Endothelial cell of umbilical vein (primary cell): ENCODE measurements at regions not wholly inside any gene's neighbourhood (a gene's known extent, or its start where the extent isn't known, plus 50 kb on each side); places are given as distances from the start of the nearest gene placed in this dataset.

Source experiments
- BruUV-seq: library from RNA; stranded (reverse); fragments of 400-500 nt; replicated peaks from 2 replicates; lab custom pipeline; 2021; lab: Mats Ljungman, UMichigan
- CTCF ChIA-PET: fragments of 300-600, 350-600 bp; sonication (Branson Sonifier 250); formaldehyde crosslinking; loops from one replicate; lab custom pipeline; 2021; ENCODE audit warnings: antibody characterized with exemption, inconsistent platforms; lab: Charles Lee
- POLR2A ChIA-PET: fragments of 300-600, 350-600 bp; sonication (Branson Sonifier 250); formaldehyde crosslinking; loops from one replicate; lab custom pipeline; 2021; ENCODE audit warnings: antibody characterized with exemption, inconsistent platforms; lab: Charles Lee
- DNase-seq: peaks from one replicate; pipeline ENCODE4 v3.0.0-alpha.2; 2011; ENCODE audit warnings: low read depth, low spot score
- FAIRE-seq: peaks from 2 replicates; lab custom pipeline; 2011; peaks lifted over from hg19 to GRCh38; lab: Jason Lieb, UNC
- H2AFZ ChIP-seq: 2 replicates; pipeline ENCODE4 v1.6.0; 2012; ENCODE audit warnings: low read depth, low read length, control low read depth, inconsistent platforms
- H3K27ac ChIP-seq: 2 replicates; pipeline ENCODE4 v1.5.1; 2011; ENCODE audit warnings: low read depth, mild to moderate bottlenecking, control low read depth, low read length, moderate library complexity; ENCODE audit not compliant: insufficient read depth
- H3K27me3 ChIP-seq, 2 experiments: 2 replicates each; pipeline versions ENCODE4 v1.6.0 to v1.6.1; 2011; ENCODE audit warnings: low read length in 2 of 2, mixed read lengths in 1 of 2; ENCODE audit not compliant: control insufficient read depth in 2 of 2, insufficient read depth in 2 of 2
- H3K36me3 ChIP-seq, 2 experiments: 2 replicates in 1 of 2; 3 replicates in 1 of 2; pipeline ENCODE4 v1.5.1; 2011; ENCODE audit warnings: low read length in 2 of 2, mild to moderate bottlenecking in 1 of 2, moderate library complexity in 1 of 2; ENCODE audit not compliant: control insufficient read depth in 2 of 2, insufficient read depth in 2 of 2; ENCODE audit errors: extremely low read depth in 1 of 2
- H3K4me1 ChIP-seq: 3 replicates; pipeline ENCODE4 v1.5.1; 2011; ENCODE audit warnings: mild to moderate bottlenecking, low read length; ENCODE audit not compliant: control insufficient read depth, insufficient read depth; ENCODE audit errors: extremely low read depth
- H3K4me2 ChIP-seq: 2 replicates; pipeline ENCODE4 v1.6.1; 2011; ENCODE audit warnings: low read length, control low read depth, mixed read lengths; ENCODE audit not compliant: insufficient read depth
- H3K4me3 ChIP-seq, 3 experiments: fragments of 200-600 bp in 1 of 3; sonication (generic), shearing (Covaris generic) in 1 of 3; replicated peaks in 1 of 3; 2 replicates each; pipeline ENCODE4 v1.5.1; 2011 to 2016; ENCODE audit warnings: control low read depth in 3 of 3, low read length in 3 of 3, mild to moderate bottlenecking in 2 of 3, inconsistent platforms in 1 of 3, low read depth in 1 of 3, moderate library complexity in 1 of 3; ENCODE audit not compliant: insufficient read depth in 1 of 3
- H3K79me2 ChIP-seq: 2 replicates; pipeline ENCODE4 v1.6.0; 2012; ENCODE audit warnings: low read length, inconsistent platforms; ENCODE audit not compliant: control insufficient read depth, insufficient read depth
- H3K9ac ChIP-seq: replicated peaks from 2 replicates; pipeline ENCODE3; 2011; ENCODE audit warnings: low read length, control low read depth; ENCODE audit not compliant: insufficient read depth; ENCODE audit errors: extremely low read depth
- H3K9me1 ChIP-seq: replicated peaks from 3 replicates; pipeline ENCODE4 v1.6.0; 2011; ENCODE audit warnings: mild to moderate bottlenecking, low read length; ENCODE audit not compliant: control insufficient read depth, insufficient read depth; ENCODE audit errors: extremely low read depth
- H3K9me3 ChIP-seq: replicated peaks from 2 replicates; pipeline ENCODE4 v1.5.1; 2012; ENCODE audit warnings: low read length, inconsistent platforms; ENCODE audit not compliant: control insufficient read depth, insufficient read depth
- H4K20me1 ChIP-seq: replicated peaks from 2 replicates; pipeline ENCODE3; 2011; ENCODE audit warnings: mild to moderate bottlenecking, low read length; ENCODE audit not compliant: control insufficient read depth, insufficient read depth; ENCODE audit errors: extremely low read depth
- EZH2 ChIP-seq: IDR thresholded peaks from 2 replicates; pipeline ENCODE4 v1.6.1; 2012; ENCODE audit warnings: borderline replicate concordance, low read depth, mild to moderate bottlenecking, moderate library complexity, low read length, inconsistent platforms; ENCODE audit not compliant: severe bottlenecking
- FOS ChIP-seq: IDR thresholded peaks from 2 replicates; pipeline ENCODE4 v1.6.1; 2011; ENCODE audit warnings: mild to moderate bottlenecking, low read length, moderate library complexity, borderline replicate concordance; ENCODE audit not compliant: insufficient read depth
- GATA2 ChIP-seq: IDR thresholded peaks from 2 replicates; pipeline ENCODE4 v1.7.0; 2011; ENCODE audit warnings: low read depth, mild to moderate bottlenecking, moderate library complexity, mixed read lengths, low read length; ENCODE audit not compliant: insufficient read length, insufficient read depth
- JUN ChIP-seq: IDR thresholded peaks from 2 replicates; pipeline ENCODE4 v1.6.1; 2011; ENCODE audit warnings: borderline replicate concordance, low read depth; ENCODE audit not compliant: insufficient read length, insufficient read depth
- MAX ChIP-seq: IDR thresholded peaks from 2 replicates; pipeline ENCODE4 v1.6.1; 2011; ENCODE audit not compliant: insufficient read depth, insufficient read length
- MYC ChIP-seq: IDR thresholded peaks from one replicate; pipeline ENCODE4 v1.6.1; 2011; ENCODE audit warnings: mild to moderate bottlenecking, low read depth, low read length
- POLR2A ChIP-seq: IDR thresholded peaks from 2 replicates; pipeline ENCODE4 v1.6.1; 2012; ENCODE audit warnings: low read depth, mild to moderate bottlenecking, control low read depth, low read length
- POLR2AphosphoS5 ChIP-seq: IDR thresholded peaks from 2 replicates; pipeline ENCODE4 v1.6.1; 2012; ENCODE audit warnings: low read depth, mild to moderate bottlenecking, control low read depth, low read length, moderate library complexity; ENCODE audit not compliant: insufficient read depth
- dilution Hi-C: fragments of 300-500 bp; cut with MboI; formaldehyde crosslinking; loops from one replicate; pipeline ENCODE4 v1.15.0; 2019; ENCODE audit warnings: low sequenced_read_pairs; ENCODE audit not compliant: extremely low pct_ligation_motif_present
- intact Hi-C: fragments of 100-400 bp; cut with micrococcal nuclease; formaldehyde crosslinking; loops from one replicate; pipeline ENCODE4 v1.10.0; 2022
- TF ChIP-seq, protein P1 (sequence below), 2 donors: IDR thresholded peaks; 1 replicate in 1 of 2; 2 replicates in 1 of 2; pipeline ENCODE4 v1.5.1; 2011; ENCODE audit warnings: low read length in 2 of 2, mild to moderate bottlenecking in 2 of 2, moderate library complexity in 2 of 2, control low read depth in 1 of 2, inconsistent platforms in 1 of 2, low read depth in 1 of 2; ENCODE audit not compliant: insufficient read depth in 1 of 2; ENCODE audit errors: extremely low read depth in 1 of 2

DNA sequence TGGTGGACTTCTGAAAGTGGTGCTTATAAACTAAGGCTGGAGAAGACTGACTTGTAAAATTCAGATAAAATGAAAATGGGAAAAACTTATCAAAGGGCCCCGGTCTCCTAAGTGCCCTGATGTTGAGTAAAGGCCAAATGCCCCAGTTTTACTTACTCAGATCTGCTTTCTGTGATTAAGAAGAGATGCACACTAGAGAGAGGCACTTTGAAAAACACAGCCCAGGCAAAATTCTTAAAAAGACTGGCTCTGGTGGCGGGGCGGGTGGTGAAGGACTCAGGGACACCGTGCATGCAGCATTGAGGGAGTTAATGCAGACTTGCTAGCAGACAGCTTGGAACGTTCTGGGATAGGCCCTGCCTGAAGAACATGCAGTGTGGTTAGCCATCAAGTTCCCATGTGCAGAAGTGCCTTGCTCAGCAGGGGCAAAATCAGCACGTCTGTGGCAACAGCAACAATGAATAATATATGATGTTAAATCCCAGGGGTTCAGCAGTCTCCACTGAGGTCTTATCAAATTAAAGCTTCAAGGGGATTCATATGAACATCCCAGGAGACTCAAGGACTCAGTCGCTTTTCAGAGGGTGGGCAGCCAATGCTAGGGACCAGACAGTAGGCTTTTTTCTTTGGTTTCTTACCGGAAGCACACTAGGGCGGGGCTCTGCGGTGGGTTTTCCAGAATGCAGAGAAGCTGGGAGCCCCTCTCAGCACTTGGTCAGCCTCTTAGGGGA lies 105.0 kb downstream of the DAD1 start:
- no peak overlapping the region for H2AFZ ChIP-seq
- ChIA-PET POLR2A (no interaction called here), CTCF (interaction anchor here (1.2 kb wide), 2 partner anchors 13 to 109 kb away, joined by 3 to 4 read pairs; no protein-coding TSS in a partner anchor)
- H3K27ac ChIP-seq, result no peak overlapping the region
- intact Hi-C loops, result no loop called here
- no TSS peak for BruUV-seq
- DNase-seq, result no peak
- no peaks in the 10 kb centered on the region for H3K9me3 ChIP-seq
- H3K36me3 ChIP-seq, result no peaks in the 10 kb centered on the region
- no peaks in the 10 kb centered on the region for H4K20me1 ChIP-seq
- H3K4me1 ChIP-seq, result no peaks in the 10 kb centered on the region
- FAIRE-seq, result no peak
- H3K79me2 ChIP-seq, result no peaks in the 10 kb centered on the region
- no peak overlapping the region for H3K4me2 ChIP-seq
- H3K27me3 ChIP-seq, result peaks cover 27 to 57% of the 10 kb centered on the region in 2 experiments
- TF ChIP-seq, protein P1, sequence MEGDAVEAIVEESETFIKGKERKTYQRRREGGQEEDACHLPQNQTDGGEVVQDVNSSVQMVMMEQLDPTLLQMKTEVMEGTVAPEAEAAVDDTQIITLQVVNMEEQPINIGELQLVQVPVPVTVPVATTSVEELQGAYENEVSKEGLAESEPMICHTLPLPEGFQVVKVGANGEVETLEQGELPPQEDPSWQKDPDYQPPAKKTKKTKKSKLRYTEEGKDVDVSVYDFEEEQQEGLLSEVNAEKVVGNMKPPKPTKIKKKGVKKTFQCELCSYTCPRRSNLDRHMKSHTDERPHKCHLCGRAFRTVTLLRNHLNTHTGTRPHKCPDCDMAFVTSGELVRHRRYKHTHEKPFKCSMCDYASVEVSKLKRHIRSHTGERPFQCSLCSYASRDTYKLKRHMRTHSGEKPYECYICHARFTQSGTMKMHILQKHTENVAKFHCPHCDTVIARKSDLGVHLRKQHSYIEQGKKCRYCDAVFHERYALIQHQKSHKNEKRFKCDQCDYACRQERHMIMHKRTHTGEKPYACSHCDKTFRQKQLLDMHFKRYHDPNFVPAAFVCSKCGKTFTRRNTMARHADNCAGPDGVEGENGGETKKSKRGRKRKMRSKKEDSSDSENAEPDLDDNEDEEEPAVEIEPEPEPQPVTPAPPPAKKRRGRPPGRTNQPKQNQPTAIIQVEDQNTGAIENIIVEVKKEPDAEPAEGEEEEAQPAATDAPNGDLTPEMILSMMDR (IDR thresholded peaks at IDR 0.05; ENCODE audit: extremely low read depth in 1 of 2, insufficient read depth in 1 of 2, low read depth in 1 of 2, low read length in 2 of 2), result no peak
- TF ChIP-seq MYC, result no peak
- TF ChIP-seq POLR2A, result no peak
- TF ChIP-seq MAX, result no peak
- no peak for TF ChIP-seq FOS
- no peak for TF ChIP-seq EZH2
- no peak for TF ChIP-seq POLR2AphosphoS5
- TF ChIP-seq GATA2, result no peak
- no peak for TF ChIP-seq JUN
- no peaks in the 10 kb centered on the region for H3K9me1 ChIP-seq
- H3K4me3 ChIP-seq, result no peak overlapping the region
- dilution Hi-C loops, result no loop called here
- no peak overlapping the region for H3K9ac ChIP-seq
